GM19395 (cell line): ENCODE measurements at regions not wholly inside any gene's neighbourhood (a gene's known extent, or its start where the extent isn't known, plus 50 kb on each side); places are given as distances from the start of the nearest gene placed in this dataset.

ENCODE experiments used
- ATAC-seq: cut with Tn5 transposase; IDR thresholded peaks from one replicate; pipeline ENCODE4 v1.9.1; 2021; ENCODE audit warnings: mild to moderate bottlenecking, moderate library complexity; ENCODE audit not compliant: unreplicated experiment

DNA sequence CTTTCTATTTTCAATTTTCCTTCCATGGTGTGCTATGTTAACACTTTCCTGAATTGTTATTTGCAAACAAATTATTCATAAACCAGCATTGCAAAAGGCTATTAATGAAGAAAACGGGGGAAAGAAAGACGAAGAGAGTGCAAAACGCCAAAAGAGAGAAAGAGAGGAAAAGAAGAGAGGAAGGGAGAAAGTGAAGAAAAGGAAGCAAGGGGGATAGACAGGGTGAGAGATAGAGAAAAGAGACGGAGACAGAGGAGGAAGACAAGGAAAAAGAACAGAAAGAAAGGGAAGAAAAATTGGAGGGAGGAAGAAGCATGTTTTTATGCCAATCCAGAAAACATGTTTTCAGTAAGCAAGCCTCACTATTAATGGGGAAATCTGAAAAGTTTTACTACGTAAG is 310.6 kb downstream of the TFEC start:
- ATAC-seq, result no peak

DNA sequence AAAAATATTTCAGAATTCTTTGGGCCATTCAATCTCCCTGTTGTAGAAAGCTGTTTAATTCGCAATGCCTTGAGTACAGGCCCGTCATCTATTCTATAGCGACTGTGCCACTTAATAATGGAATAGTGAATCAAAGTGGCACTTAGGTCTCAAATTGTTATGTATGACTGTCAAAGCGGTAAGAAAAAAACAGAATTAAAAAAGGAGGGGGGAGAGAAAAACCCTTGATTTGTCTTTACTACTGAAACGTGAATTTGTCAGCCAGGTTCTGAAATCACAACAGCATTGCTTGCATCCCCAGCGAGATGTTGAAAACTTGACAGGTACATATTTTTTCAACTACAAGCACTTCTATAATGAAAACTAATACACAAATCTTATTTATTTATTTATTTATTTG is 320.9 kb downstream of the TFEC start:
- ATAC-seq, result no peak

GRCh38 chr7:115708013-115708341 is 322.6 kb downstream of the TFEC start:
- ATAC-seq, result no peak

GRCh38 chr7:115707258-115708012 is 323.1 kb downstream of the TFEC start:
- ATAC-seq, result no peak

- ATAC-seq, result no peak
Measured at GRCh38 chr7:115704884-115705283, 325.7 kb downstream of the TFEC start.

DNA sequence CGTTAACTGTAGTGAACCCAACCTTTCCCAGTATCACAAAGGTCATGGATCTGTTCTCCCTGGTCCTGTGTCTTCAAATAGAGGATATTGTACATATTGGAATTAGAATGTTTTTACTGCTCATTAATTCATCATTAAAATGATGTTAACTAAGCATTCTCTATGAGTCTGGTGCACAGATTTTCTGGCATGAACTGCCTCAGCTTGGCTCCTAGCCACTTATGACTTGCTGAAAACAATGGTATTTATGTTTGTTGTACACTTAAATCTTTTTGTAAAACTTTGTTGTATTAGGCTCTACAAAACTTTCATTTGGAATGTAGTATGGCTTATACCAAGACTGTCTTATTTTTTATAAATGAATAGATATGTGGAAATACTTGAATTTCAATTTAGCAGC is 329.4 kb downstream of the TFEC start:
- no peak for ATAC-seq

DNA sequence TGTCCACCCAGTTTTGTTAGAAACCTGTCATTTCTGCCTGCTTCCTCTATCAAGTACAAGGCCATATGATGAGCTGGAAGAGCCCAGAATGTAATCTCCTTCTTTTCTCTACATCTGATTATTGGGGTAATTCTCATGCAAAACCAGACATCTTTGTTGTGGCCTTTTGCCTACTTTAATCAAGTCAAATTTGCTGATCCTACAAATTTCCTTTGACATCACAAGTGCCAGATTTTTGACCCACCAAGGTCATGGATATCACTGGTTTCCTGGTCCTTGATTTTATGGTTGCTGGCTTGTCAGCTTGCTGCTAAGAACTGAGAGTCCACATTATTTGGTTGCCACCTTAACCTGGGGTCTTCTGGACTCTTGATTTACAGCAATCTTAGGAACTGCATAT is 336.1 kb downstream of the TFEC start:
- no peak for ATAC-seq

DNA sequence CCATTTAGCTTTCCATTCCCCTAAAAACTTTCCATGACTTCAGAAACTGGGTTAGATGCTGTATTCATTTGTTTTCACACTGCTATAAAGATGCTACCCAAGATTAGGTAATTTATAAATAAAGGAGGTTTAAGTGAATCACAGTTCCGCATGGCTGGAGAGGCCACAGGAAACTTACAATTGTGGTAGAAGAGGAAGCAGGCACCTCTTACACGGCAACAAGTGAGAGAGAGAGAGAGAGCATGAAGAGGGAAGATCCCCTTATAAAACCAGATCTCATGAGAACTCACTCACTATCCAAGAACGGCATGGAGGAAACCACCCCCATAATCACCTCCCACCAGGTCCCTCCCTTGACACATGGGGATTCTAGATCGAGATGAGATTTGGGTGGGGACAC is 336.8 kb downstream of the TFEC start:
- ATAC-seq, result peak; percentile 60

DNA sequence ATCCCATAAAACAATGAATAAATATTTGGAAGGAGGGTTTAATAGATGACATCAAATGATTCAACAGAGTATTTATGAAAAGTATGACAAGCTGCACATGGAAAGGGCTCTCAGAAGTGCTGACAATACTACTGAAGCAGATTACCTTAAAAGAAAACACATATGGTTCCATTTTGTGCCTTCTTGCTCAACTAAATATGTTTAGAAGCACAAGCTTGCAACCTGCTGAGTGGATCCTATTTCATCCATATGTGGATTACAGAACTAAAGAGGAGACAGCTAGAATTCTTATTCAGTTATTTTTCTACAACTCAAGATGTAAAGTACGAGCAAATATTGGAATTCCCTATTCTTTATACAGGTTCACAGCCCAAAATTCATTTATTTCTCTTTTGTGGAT is 340.6 kb downstream of the TFEC start:
- ATAC-seq, result no peak

- ATAC-seq, result no peak
Measured at GRCh38 chr7:115683093-115683492, 347.5 kb downstream of the TFEC start.

DNA sequence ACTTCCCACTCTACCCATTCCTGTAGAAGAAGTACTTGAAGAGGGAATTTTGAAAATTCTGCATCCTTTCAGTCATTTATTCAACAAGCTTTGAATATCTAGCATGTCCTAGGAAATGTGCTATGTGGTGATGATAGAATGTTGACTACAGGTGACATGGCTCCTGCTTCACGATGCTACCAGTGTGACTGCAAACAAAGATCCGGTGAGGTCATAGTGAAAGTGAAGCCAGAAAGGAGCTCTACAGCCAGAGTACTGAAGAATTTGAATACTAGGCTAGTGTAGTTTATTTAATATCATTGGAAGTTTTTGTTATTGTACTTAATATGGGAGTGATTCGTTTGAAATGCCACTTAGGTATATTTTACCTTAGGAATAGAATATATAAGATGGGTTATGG is 348.1 kb downstream of the TFEC start:
- no peak for ATAC-seq

DNA sequence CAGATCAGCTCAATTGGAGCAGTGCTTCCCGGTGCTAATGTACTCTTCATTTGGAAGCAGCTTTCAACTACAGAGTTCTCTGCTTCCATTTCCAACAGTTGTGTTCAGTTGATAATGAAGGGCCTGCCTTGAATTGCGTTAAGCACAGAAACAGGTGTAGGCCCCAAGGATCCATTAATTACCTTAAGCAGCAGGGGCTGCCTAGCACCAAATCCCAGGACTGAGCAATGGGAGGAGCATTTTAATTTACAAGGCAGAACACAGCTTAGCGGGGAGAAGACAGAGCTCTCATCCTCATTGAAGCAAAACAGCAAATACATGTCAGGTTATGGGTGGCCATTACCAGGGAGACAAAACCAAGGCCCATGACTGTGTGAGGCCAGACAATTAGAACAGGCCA is 349.6 kb downstream of the TFEC start:
- no peak for ATAC-seq

DNA sequence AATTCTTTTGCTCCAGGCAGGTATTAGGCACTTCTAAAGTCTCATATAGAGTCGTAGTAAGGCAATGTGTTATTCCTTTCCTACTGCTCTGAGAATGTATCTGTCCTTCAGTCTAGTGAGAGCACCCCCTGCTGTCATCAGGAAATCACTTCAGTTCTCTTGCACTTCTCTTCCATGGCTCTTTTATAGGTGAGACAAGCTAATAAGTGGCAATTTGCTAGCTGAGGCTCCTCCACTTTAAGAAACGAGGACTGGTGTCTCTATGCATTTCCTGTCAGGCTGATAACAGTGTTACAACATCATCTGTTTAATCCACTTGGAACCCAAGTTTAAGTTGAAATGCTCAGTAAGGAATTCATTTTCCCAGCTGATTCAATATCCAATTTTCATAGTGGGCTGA is 350.6 kb downstream of the TFEC start:
- peak; percentile 78 for ATAC-seq

GRCh38 chr7:115679423-115679822 is 351.1 kb downstream of the TFEC start:
- no peak for ATAC-seq

DNA sequence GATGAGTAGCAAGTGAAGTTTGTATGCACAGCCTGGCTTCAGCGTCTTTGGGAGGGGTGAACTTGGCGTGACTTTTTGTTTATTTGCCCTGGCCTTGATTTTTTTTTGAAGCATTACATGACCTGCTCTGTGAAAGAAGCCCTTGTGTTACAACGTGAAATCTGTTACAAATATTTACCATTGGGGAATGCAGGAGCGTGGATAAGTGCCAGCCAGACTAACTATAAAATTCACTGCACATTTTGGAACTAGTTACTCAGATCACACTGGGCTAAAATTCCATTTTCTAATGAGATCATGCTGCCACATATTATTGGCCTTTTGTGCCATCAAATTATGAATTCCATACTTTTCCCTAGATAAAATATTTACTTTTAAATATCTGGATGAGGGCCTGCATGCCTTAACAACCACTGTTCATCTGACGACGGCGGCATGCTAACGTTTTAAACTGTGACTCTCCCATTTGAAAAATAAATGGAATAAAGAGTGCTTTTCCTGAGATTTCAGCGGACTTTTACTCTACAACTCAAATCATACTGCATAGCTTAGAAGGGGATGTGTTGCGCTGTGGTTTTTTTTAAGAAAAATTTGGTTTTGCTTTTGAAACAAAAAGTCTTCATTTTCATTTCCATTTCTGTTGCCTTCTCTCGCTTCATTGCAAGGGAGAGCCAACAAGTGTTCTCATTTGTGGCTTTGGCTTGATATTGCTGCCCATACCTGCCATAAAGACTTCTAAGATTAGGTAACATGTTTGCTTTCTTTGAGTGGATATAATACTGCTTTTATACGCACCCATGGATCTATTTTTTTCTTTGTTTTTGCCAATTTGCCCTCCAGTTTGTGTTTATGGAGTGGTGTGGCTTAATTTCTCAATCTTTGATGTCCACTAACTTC is 352.2 kb downstream of the TFEC start:
- ATAC-seq, result no peak

GRCh38 chr7:115676707-115677106 is 353.9 kb downstream of the TFEC start:
- ATAC-seq, result no peak

DNA sequence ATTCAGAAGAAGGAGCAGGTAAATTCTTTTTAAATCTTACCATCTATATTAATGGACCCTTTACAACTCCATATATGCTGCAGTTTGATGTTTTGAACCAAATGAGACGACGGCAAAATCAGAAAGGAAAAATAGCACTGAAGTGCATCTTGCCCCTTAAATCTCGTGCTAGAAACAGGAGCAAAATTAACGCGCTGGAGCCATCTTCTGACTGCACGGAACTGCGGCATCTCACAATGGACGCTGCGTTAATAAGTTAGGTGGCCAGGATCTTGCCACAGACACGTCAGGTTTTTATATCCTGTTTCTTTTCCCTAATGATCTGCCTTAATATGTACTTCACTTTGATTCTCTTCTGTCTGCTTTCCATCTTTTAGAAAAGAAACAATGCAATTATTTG is 354.5 kb downstream of the TFEC start:
- ATAC-seq, result no peak

GRCh38 chr7:115674467-115675024 is 356.0 kb downstream of the TFEC start:
- no peak for ATAC-seq

DNA sequence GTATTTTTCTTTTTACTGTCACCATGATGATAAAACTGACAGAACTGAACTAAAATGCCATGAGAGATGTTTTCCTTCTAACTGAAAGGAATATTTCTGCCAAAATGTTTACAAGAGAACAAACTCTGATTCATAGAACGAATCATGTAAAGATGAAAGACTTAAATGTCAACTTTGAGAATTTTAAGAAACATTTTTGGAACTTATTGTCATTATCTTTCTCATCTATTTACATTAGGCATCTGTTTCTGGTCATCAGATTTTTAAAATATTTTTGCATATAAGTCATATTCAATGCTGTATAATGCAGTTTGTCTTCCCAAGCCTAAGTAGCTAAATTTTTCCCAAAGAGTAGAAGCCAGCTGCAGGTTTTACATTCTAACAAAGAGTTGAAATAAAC is 358.5 kb downstream of the TFEC start:
- ATAC-seq, result no peak

DNA sequence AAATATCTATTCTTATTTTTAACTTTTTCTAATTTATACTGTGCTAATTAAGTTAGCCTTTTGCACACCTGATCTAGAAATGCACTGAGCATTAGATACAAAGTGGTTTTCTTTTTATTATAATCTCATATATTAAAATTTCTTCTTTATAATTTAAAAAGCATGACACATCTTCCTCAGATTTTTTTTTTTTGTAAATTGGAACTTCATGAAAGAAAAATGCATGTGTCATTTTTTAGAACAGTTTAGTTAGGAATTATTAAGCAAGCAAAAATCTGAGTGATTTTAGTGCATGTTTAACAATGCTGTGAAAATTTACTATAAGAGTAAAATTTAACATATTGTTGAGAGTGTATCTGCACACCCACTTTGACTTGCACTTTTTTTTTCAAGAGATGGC is 367.9 kb downstream of the TFEC start:
- no peak for ATAC-seq

- no peak for ATAC-seq
Measured at GRCh38 chr7:115662120-115662519, 368.4 kb downstream of the TFEC start.

GRCh38 chr7:115658223-115658622 is 372.3 kb downstream of the TFEC start:
- no peak for ATAC-seq
